ENCODE measurements at regions not wholly inside any gene's neighbourhood (a gene's known extent, or its start where the extent isn't known, plus 50 kb on each side); places are given as distances from the start of the nearest gene placed in this dataset.

GRCh38 chr20:57009355-57009754 lies 257.1 kb downstream of the BMP7 start:
- no peaks in the 10 kb centered on the region for H3K4me1 ChIP-seq (ENCODE audit: insufficient read depth, low read length)
- H3K27me3 ChIP-seq (ENCODE audit: control insufficient read depth in 1 of 2, insufficient read depth in 2 of 2, low read length in 2 of 2), result peaks cover 7 to 16% of the 10 kb centered on the region in 2 experiments
- no peak overlapping the region for H3K27ac ChIP-seq (ENCODE audit: low read depth in 1 of 2, low read length in 2 of 2)
- intact Hi-C loops (cut with DNase I, micrococcal nuclease), result no loop called here
- ATAC-seq (ENCODE audit: poor library complexity) (no peak), DNase-seq (no peak)
- H3K4me1 Mint-ChIP-seq (ENCODE audit: low read depth), result no peaks in the 10 kb centered on the region
- peaks cover 50% of the 10 kb centered on the region for H3K27me3 Mint-ChIP-seq
- H3K36me3 ChIP-seq (ENCODE audit: insufficient read depth, low read length), result no peaks in the 10 kb centered on the region
- H3K27ac Mint-ChIP-seq, result no peak overlapping the region
- no peak overlapping the region for H3K4me3 Mint-ChIP-seq
- H3K9me3 ChIP-seq (ENCODE audit: control insufficient read depth in 1 of 2, insufficient read depth in 1 of 2, low read length in 2 of 2), result peaks cover 0 to 16% of the 10 kb centered on the region in 2 experiments
- no peaks in the 10 kb centered on the region for H3K9me3 Mint-ChIP-seq
- no peaks in the 10 kb centered on the region for H3K36me3 Mint-ChIP-seq (ENCODE audit: low read depth)
- TF ChIP-seq CTCF (IDR thresholded peaks at IDR 0.05), result no peak
- CTCF ChIA-PET, result no interaction called here
- POLR2A ChIA-PET, result no interaction called here
- no peak overlapping the region for H3K4me3 ChIP-seq (ENCODE audit: low read length)

DNA sequence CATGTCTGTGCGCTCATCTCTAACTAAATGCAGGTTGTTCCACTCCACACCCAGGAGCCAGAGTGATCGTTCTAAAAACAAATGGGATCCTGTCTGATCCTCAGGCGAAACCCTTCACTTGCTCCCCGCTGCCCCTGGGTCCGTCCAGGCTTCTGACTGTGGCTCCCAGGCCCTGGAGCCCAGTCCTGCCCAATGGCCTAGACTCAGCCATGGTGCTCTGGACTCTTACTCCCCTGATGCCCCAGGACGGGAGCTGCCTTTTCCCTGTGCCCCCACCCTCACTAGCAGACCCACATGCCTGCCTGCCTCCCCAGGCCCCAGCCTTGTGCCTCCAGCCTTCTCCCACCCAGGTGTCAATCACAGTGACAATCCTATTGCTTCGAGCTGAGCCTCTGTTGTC lies 256.7 kb downstream of the BMP7 start:
- H3K27ac ChIP-seq (ENCODE audit: low read depth in 1 of 2, low read length in 2 of 2), result no peak overlapping the region
- H3K36me3 Mint-ChIP-seq (ENCODE audit: low read depth), result no peaks in the 10 kb centered on the region
- no peak overlapping the region for H3K4me3 ChIP-seq (ENCODE audit: low read length)
- H3K36me3 ChIP-seq (ENCODE audit: insufficient read depth, low read length), result no peaks in the 10 kb centered on the region
- ChIA-PET CTCF (no interaction called here), POLR2A (no interaction called here)
- ATAC-seq (ENCODE audit: poor library complexity) (no peak), DNase-seq (no peak)
- H3K4me1 ChIP-seq (ENCODE audit: insufficient read depth, low read length), result no peaks in the 10 kb centered on the region
- peaks cover 0 to 16% of the 10 kb centered on the region in 2 experiments for H3K9me3 ChIP-seq (ENCODE audit: control insufficient read depth in 1 of 2, insufficient read depth in 1 of 2, low read length in 2 of 2)
- H3K27me3 ChIP-seq (ENCODE audit: control insufficient read depth in 1 of 2, insufficient read depth in 2 of 2, low read length in 2 of 2), result peaks cover 9 to 16% of the 10 kb centered on the region in 2 experiments
- H3K27me3 Mint-ChIP-seq, result peaks cover 55% of the 10 kb centered on the region
- no peaks in the 10 kb centered on the region for H3K9me3 Mint-ChIP-seq
- no peak overlapping the region for H3K4me3 Mint-ChIP-seq
- intact Hi-C loops (cut with DNase I, micrococcal nuclease), result no loop called here
- H3K27ac Mint-ChIP-seq, result no peak overlapping the region
- no peak for TF ChIP-seq CTCF (IDR thresholded peaks at IDR 0.05)
- no peaks in the 10 kb centered on the region for H3K4me1 Mint-ChIP-seq (ENCODE audit: low read depth)

- Mint-ChIP-seq H3K9me3 (no peaks in the 10 kb centered on the region), H3K27me3 (peaks cover 60% of the 10 kb centered on the region), H3K27ac (no peak overlapping the region), H3K4me1 (ENCODE audit: low read depth) (no peaks in the 10 kb centered on the region), H3K4me3 (no peak overlapping the region), H3K36me3 (ENCODE audit: low read depth) (no peaks in the 10 kb centered on the region)
- Histone ChIP-seq H3K9me3 (ENCODE audit: control insufficient read depth in 1 of 2, insufficient read depth in 1 of 2, low read length in 2 of 2) (peaks cover 0 to 9% of the 10 kb centered on the region in 2 experiments), H3K4me3 (ENCODE audit: low read length) (no peak overlapping the region), H3K4me1 (ENCODE audit: insufficient read depth, low read length) (no peaks in the 10 kb centered on the region), H3K27me3 (ENCODE audit: control insufficient read depth in 1 of 2, insufficient read depth in 2 of 2, low read length in 2 of 2) (peaks cover 5 to 23% of the 10 kb centered on the region in 2 experiments), H3K27ac (ENCODE audit: low read depth in 1 of 2, low read length in 2 of 2) (no peak overlapping the region), H3K36me3 (ENCODE audit: insufficient read depth, low read length) (no peaks in the 10 kb centered on the region)
- DNase-seq, result no peak
- ChIA-PET POLR2A (no interaction called here), CTCF (no interaction called here)
- ATAC-seq (ENCODE audit: poor library complexity), result no peak
- intact Hi-C loops (cut with DNase I, micrococcal nuclease), result no loop called here
- TF ChIP-seq CTCF (IDR thresholded peaks at IDR 0.05), result no peak
Measured at GRCh38 chr20:57012691-57013090, 253.8 kb downstream of the BMP7 start.

Data from CD4-positive, alpha-beta T cell (primary cell).